HG03442 (cell line): ENCODE measurements at regions not wholly inside any gene's neighbourhood (a gene's known extent, or its start where the extent isn't known, plus 50 kb on each side); places are given as distances from the start of the nearest gene placed in this dataset.
A peak's percentile ranks its signal among the peaks of the same experiment; 100 is the strongest.
"Not testable (repeated sequence)": the region's sequence is repeated elsewhere in the genome, so short reads cannot be mapped to it uniquely, and the experiment has no call there.

Experiments
- ATAC-seq: cut with Tn5 transposase; IDR thresholded peaks from one replicate; pipeline ENCODE4 v1.9.1; 2021; ENCODE audit warnings: mild to moderate bottlenecking, moderate library complexity; ENCODE audit not compliant: unreplicated experiment

- no peak for ATAC-seq
Measured at GRCh38 chr4:184906480-184907097, 80.8 kb upstream of the ACSL1 start.

GRCh38 chr4:184907216-184907615, 81.4 kb upstream of the ACSL1 start:
- ATAC-seq = peak; percentile 50

GRCh38 chr4:184907810-184908209, 82.0 kb upstream of the ACSL1 start:
- no peak for ATAC-seq

- no peak for ATAC-seq
Measured at GRCh38 chr4:184911310-184911709, 85.5 kb upstream of the ACSL1 start.

- no peak for ATAC-seq
Measured at GRCh38 chr4:184913356-184914143, 87.8 kb upstream of the ACSL1 start.

GRCh38 chr4:184918799-184919198, 93.0 kb upstream of the ACSL1 start:
- not testable (repeated sequence) for ATAC-seq

GRCh38 chr4:184921456-184921855, 95.7 kb upstream of the ACSL1 start:
- ATAC-seq = no peak

GRCh38 chr4:184922301-184922700, 96.0 kb upstream of the HELT start:
- no peak for ATAC-seq

- ATAC-seq = no peak
Measured at GRCh38 chr4:184924516-184924915, 93.8 kb upstream of the HELT start.

- no peak for ATAC-seq
Measured at GRCh38 chr4:184929476-184929875, 88.8 kb upstream of the HELT start.

- no peak for ATAC-seq
Measured at GRCh38 chr4:184930026-184930425, 88.3 kb upstream of the HELT start.

- ATAC-seq = no peak
Measured at GRCh38 chr4:184932343-184932742, 85.9 kb upstream of the HELT start.

- ATAC-seq = no peak
Measured at GRCh38 chr4:184933311-184933710, 85.0 kb upstream of the HELT start.

GRCh38 chr4:184934184-184934583, 84.1 kb upstream of the HELT start:
- ATAC-seq = no peak

- no peak for ATAC-seq
Measured at GRCh38 chr4:184934961-184935360, 83.3 kb upstream of the HELT start.

GRCh38 chr4:184936071-184936470, 82.2 kb upstream of the HELT start:
- ATAC-seq = no peak

GRCh38 chr4:184937030-184937710, 81.1 kb upstream of the HELT start:
- ATAC-seq = no peak

GRCh38 chr4:184937745-184938144, 80.5 kb upstream of the HELT start:
- no peak for ATAC-seq

GRCh38 chr4:184938871-184939270, 79.4 kb upstream of the HELT start:
- ATAC-seq = no peak

- no peak for ATAC-seq
Measured at GRCh38 chr4:184939978-184940377, 78.3 kb upstream of the HELT start.

GRCh38 chr4:184940500-184940899, 77.8 kb upstream of the HELT start:
- ATAC-seq = no peak
